Neural progenitor cell (in vitro differentiated cells): ENCODE measurements at regions not wholly inside any gene's neighbourhood (a gene's known extent, or its start where the extent isn't known, plus 50 kb on each side); places are given as distances from the start of the nearest gene placed in this dataset.
"Not testable (repeated sequence)": the region's sequence is repeated elsewhere in the genome, so short reads cannot be mapped to it uniquely, and the experiment has no call there.

Source experiments
- CTCF ChIP-seq: fragments of 200-600 bp; sonication (generic); IDR thresholded peaks from 2 replicates; pipeline ENCODE4 v1.5.1; 2017; ENCODE audit warnings: antibody characterized with exemption, mild to moderate bottlenecking
- EZH2 ChIP-seq: fragments of 200-600 bp; sonication (generic); IDR thresholded peaks from 2 replicates; pipeline ENCODE4 v1.6.1; 2017; ENCODE audit warnings: antibody characterized with exemption, mild to moderate bottlenecking, moderate library complexity
- EZH2phosphoT487 ChIP-seq: fragments of 200-600 bp; sonication (generic); IDR thresholded peaks from 2 replicates; pipeline ENCODE4 v1.6.1; 2017; ENCODE audit warnings: antibody characterized with exemption

GRCh38 chr7:35128662-35129061, 91.4 kb upstream of the DPY19L1 start:
- TF ChIP-seq CTCF, EZH2phosphoT487, EZH2: not testable (repeated sequence)
